ENCODE measurements at regions not wholly inside any gene's neighbourhood (a gene's known extent, or its start where the extent isn't known, plus 50 kb on each side); places are given as distances from the start of the nearest gene placed in this dataset.

- no peak for DNase-seq
Observed at GRCh38 chr9:117860849-117861248, 156.6 kb downstream of the TLR4 start.

GRCh38 chr9:117864385-117865057 lies 160.3 kb downstream of the TLR4 start:
- DNase-seq = no peak

- no peak for DNase-seq
Observed at GRCh38 chr9:117868594-117868993, 164.4 kb downstream of the TLR4 start.

GRCh38 chr9:117869287-117869686 lies 165.1 kb downstream of the TLR4 start:
- DNase-seq = no peak

GRCh38 chr9:117869712-117870111 lies 165.5 kb downstream of the TLR4 start:
- no peak for DNase-seq

GRCh38 chr9:117873664-117874063 lies 169.5 kb downstream of the TLR4 start:
- DNase-seq = no peak

GRCh38 chr9:117875886-117876285 lies 171.7 kb downstream of the TLR4 start:
- no peak for DNase-seq

- no peak for DNase-seq
Observed at GRCh38 chr9:117882171-117882570, 178.0 kb downstream of the TLR4 start.

GRCh38 chr9:117886616-117887015 lies 182.4 kb downstream of the TLR4 start:
- no peak for DNase-seq

GRCh38 chr9:117887383-117887782 lies 183.2 kb downstream of the TLR4 start:
- DNase-seq = no peak

- no peak for DNase-seq
Observed at GRCh38 chr9:117887941-117888340, 183.7 kb downstream of the TLR4 start.

GRCh38 chr9:117903453-117903852 lies 199.2 kb downstream of the TLR4 start:
- DNase-seq = no peak

- no peak for DNase-seq
Observed at GRCh38 chr9:117906763-117907162, 202.6 kb downstream of the TLR4 start.

- no peak for DNase-seq
Observed at GRCh38 chr9:117907420-117907819, 203.2 kb downstream of the TLR4 start.

- DNase-seq = no peak
Observed at GRCh38 chr9:117916291-117916690, 212.1 kb downstream of the TLR4 start.

- no peak for DNase-seq
Observed at GRCh38 chr9:117917873-117918272, 213.7 kb downstream of the TLR4 start.

- DNase-seq = no peak
Observed at GRCh38 chr9:117919538-117919937, 215.3 kb downstream of the TLR4 start.

- DNase-seq = no peak
Observed at GRCh38 chr9:117926031-117926658, 221.9 kb downstream of the TLR4 start.

- DNase-seq = no peak
Observed at GRCh38 chr9:117927354-117927753, 223.2 kb downstream of the TLR4 start.

GRCh38 chr9:117929868-117930267 lies 225.7 kb downstream of the TLR4 start:
- no peak for DNase-seq

GRCh38 chr9:117932585-117932984 lies 228.4 kb downstream of the TLR4 start:
- no peak for DNase-seq

- DNase-seq = no peak
Observed at GRCh38 chr9:117936185-117937130, 232.3 kb downstream of the TLR4 start.

- no peak for DNase-seq
Observed at GRCh38 chr9:117938086-117938485, 233.9 kb downstream of the TLR4 start.

- no peak for DNase-seq
Observed at GRCh38 chr9:117938896-117939295, 234.7 kb downstream of the TLR4 start.

Measured in T-helper 2 cell (primary cell).